ENCODE measurements at regions not wholly inside any gene's neighbourhood (a gene's known extent, or its start where the extent isn't known, plus 50 kb on each side); places are given as distances from the start of the nearest gene placed in this dataset.
A peak's percentile ranks its signal among the peaks of the same experiment; 100 is the strongest.
"Not testable (repeated sequence)": the region's sequence is repeated elsewhere in the genome, so short reads cannot be mapped to it uniquely, and the experiment has no call there.

GRCh38 chr13:44734201-44734707, 158.1 kb upstream of the TSC22D1 start:
- Histone ChIP-seq H3K27me3 (ENCODE audit: low read depth, low read length) (0 out of 2 replicates have a peak, but pooled peaks cover 4% of the 10 kb centered on the region), H3K27ac (ENCODE audit: low read length) (no peak overlapping the region), H3K79me2 (ENCODE audit: low read length) (no peaks in the 10 kb centered on the region), H3K9ac (ENCODE audit: low read length) (no peak overlapping the region), H4K20me1 (ENCODE audit: insufficient read depth, low read length) (no peaks in the 10 kb centered on the region), H3K4me1 (ENCODE audit: low read length) (peaks cover 9% of the 10 kb centered on the region), H3K9me3 (ENCODE audit: insufficient read depth, low read length) (no peaks in the 10 kb centered on the region), H3K4me2 (ENCODE audit: low read length) (no peak overlapping the region), H3K36me3 (replicated peaks; ENCODE audit: low read depth, low read length) (no peaks in the 10 kb centered on the region), H3K4me3 (ENCODE audit: low read length) (no peak overlapping the region), H2AFZ (ENCODE audit: low read depth, low read length) (no peak overlapping the region)
- TF ChIP-seq CTCF (IDR thresholded peaks at IDR 0.05; ENCODE audit: low read depth, low read length) (no peak), EZH2phosphoT487 (IDR thresholded peaks at IDR 0.05; ENCODE audit: low read depth) (no peak)

GRCh38 chr13:44732503-44733098, 156.5 kb upstream of the TSC22D1 start:
- H3K9me3 ChIP-seq (ENCODE audit: insufficient read depth, low read length) = no peaks in the 10 kb centered on the region
- no peak overlapping the region for H2AFZ ChIP-seq (ENCODE audit: low read depth, low read length)
- no peaks in the 10 kb centered on the region for H4K20me1 ChIP-seq (ENCODE audit: insufficient read depth, low read length)
- no peak overlapping the region for H3K27ac ChIP-seq (ENCODE audit: low read length)
- 0 out of 2 replicates have a peak, but pooled peaks cover under 1% of the 10 kb centered on the region for H3K27me3 ChIP-seq (ENCODE audit: low read depth, low read length)
- H3K4me1 ChIP-seq (ENCODE audit: low read length) = peaks cover 15% of the 10 kb centered on the region
- H3K79me2 ChIP-seq (ENCODE audit: low read length) = no peaks in the 10 kb centered on the region
- TF ChIP-seq CTCF (IDR thresholded peaks at IDR 0.05; ENCODE audit: low read depth, low read length) = no peak
- no peak for TF ChIP-seq EZH2phosphoT487 (IDR thresholded peaks at IDR 0.05; ENCODE audit: low read depth)
- no peak overlapping the region for H3K9ac ChIP-seq (ENCODE audit: low read length)
- no peaks in the 10 kb centered on the region for H3K36me3 ChIP-seq (replicated peaks; ENCODE audit: low read depth, low read length)
- H3K4me2 ChIP-seq (ENCODE audit: low read length) = no peak overlapping the region
- no peak overlapping the region for H3K4me3 ChIP-seq (ENCODE audit: low read length)

DNA sequence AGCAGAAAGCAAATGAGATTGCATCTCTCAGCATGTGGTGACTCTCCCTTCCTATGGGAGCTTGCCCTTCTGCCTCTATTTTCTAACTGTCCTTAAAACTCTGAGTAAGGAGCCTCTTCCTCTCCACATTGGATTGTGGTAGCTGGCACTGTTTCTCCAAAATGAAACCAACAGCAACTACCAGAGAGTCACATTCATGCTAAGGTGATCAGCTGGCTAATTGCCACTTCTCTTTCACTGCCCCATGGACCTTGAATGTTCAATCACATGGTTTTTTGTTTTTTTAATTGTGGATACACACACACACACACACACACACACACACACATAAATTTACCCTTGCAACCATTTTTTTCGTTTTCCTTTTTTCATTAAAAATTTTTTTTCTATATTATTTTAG, 154.7 kb upstream of the TSC22D1 start:
- Histone ChIP-seq H3K4me1 (ENCODE audit: low read length) (peaks cover 15% of the 10 kb centered on the region), H3K79me2 (ENCODE audit: low read length) (no peaks in the 10 kb centered on the region), H3K27me3 (ENCODE audit: low read depth, low read length) (no peaks in the 10 kb centered on the region), H3K36me3 (replicated peaks; ENCODE audit: low read depth, low read length) (no peaks in the 10 kb centered on the region), H3K9me3 (ENCODE audit: insufficient read depth, low read length) (no peaks in the 10 kb centered on the region), H4K20me1 (ENCODE audit: insufficient read depth, low read length) (no peaks in the 10 kb centered on the region), H3K9ac (ENCODE audit: low read length) (no peak overlapping the region), H2AFZ (ENCODE audit: low read depth, low read length) (no peak overlapping the region), H3K4me2 (ENCODE audit: low read length) (no peak overlapping the region), H3K27ac (ENCODE audit: low read length) (no peak overlapping the region), H3K4me3 (ENCODE audit: low read length) (no peak overlapping the region)
- TF ChIP-seq CTCF (IDR thresholded peaks at IDR 0.05; ENCODE audit: low read depth, low read length) (no peak), EZH2phosphoT487 (IDR thresholded peaks at IDR 0.05; ENCODE audit: low read depth) (no peak)

- H3K9me3 ChIP-seq (ENCODE audit: insufficient read depth, low read length) = no peaks in the 10 kb centered on the region
- no peak overlapping the region for H3K4me3 ChIP-seq (ENCODE audit: low read length)
- H2AFZ ChIP-seq (ENCODE audit: low read depth, low read length) = no peak overlapping the region
- TF ChIP-seq CTCF (IDR thresholded peaks at IDR 0.05; ENCODE audit: low read depth, low read length) = no peak
- TF ChIP-seq EZH2phosphoT487 (IDR thresholded peaks at IDR 0.05; ENCODE audit: low read depth) = no peak
- no peaks in the 10 kb centered on the region for H3K36me3 ChIP-seq (replicated peaks; ENCODE audit: low read depth, low read length)
- H3K4me2 ChIP-seq (ENCODE audit: low read length) = peak overlapping the region; percentile 27
- H3K27me3 ChIP-seq (ENCODE audit: low read depth, low read length) = no peaks in the 10 kb centered on the region
- H3K27ac ChIP-seq (ENCODE audit: low read length) = no peak overlapping the region
- peaks cover 15% of the 10 kb centered on the region for H3K4me1 ChIP-seq (ENCODE audit: low read length)
- H3K9ac ChIP-seq (ENCODE audit: low read length) = no peak overlapping the region
- no peaks in the 10 kb centered on the region for H3K79me2 ChIP-seq (ENCODE audit: low read length)
- no peaks in the 10 kb centered on the region for H4K20me1 ChIP-seq (ENCODE audit: insufficient read depth, low read length)
Observed at GRCh38 chr13:44730099-44730498, 154.0 kb upstream of the TSC22D1 start.

DNA sequence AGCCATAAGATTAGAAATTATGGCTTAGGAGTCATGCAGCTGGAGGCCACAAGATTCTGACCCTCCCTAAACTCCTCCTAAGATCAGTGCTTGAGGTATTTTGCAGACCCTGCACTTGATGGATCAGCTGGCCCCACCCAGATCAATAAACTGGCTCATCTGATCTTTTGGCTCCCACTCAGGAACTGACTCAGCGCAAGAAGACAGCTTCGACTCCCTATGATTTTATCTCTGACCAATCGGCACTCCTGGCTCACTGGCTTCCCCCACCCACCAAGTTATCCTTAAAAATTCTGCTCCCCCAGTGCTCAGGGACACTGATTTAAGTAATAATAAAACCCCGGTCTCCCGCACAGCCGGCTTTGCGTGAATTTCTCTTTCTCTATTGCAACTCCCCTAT, 151.5 kb upstream of the TSC22D1 start:
- not testable (repeated sequence) for H2AFZ ChIP-seq (ENCODE audit: low read depth, low read length); H3K27ac ChIP-seq (ENCODE audit: low read length); H3K4me3 ChIP-seq (ENCODE audit: low read length); H3K9me3 ChIP-seq (ENCODE audit: insufficient read depth, low read length); H3K79me2 ChIP-seq (ENCODE audit: low read length); H4K20me1 ChIP-seq (ENCODE audit: insufficient read depth, low read length); H3K4me2 ChIP-seq (ENCODE audit: low read length); H3K36me3 ChIP-seq (replicated peaks; ENCODE audit: low read depth, low read length); H3K27me3 ChIP-seq (ENCODE audit: low read depth, low read length); H3K9ac ChIP-seq (ENCODE audit: low read length)
- H3K4me1 ChIP-seq (ENCODE audit: low read length) = peaks cover 15% of the 10 kb centered on the region
